ENCODE measurements at regions not wholly inside any gene's neighbourhood (a gene's known extent, or its start where the extent isn't known, plus 50 kb on each side); places are given as distances from the start of the nearest gene placed in this dataset.
"Not testable (repeated sequence)": the region's sequence is repeated elsewhere in the genome, so short reads cannot be mapped to it uniquely, and the experiment has no call there.

- H3K36me3 ChIP-seq (ENCODE audit: insufficient read depth, low read length) = no peaks in the 10 kb centered on the region
- DNase-seq (ENCODE audit: low read depth, low spot score) = no peak
- H3K27ac ChIP-seq = no peak overlapping the region
- no peak for TF ChIP-seq FOXP2 (optimal IDR thresholded peaks at IDR 0.05; ENCODE audit: control extremely low read depth, extremely low read length, insufficient read depth)
- no peak for TF ChIP-seq POLR2AphosphoS5 (IDR thresholded peaks at IDR 0.05; ENCODE audit: borderline replicate concordance, low read depth, low read length)
- TF ChIP-seq EZH2 (IDR thresholded peaks at IDR 0.05) = no peak
- no peak overlapping the region for H3K4me3 ChIP-seq
- no peaks in the 10 kb centered on the region for H3K9me3 ChIP-seq (ENCODE audit: low read depth, low read length)
- H3K9ac ChIP-seq (ENCODE audit: insufficient read length) = no peak overlapping the region
Measured at GRCh38 chrX:129316461-129316860, 206.8 kb downstream of the SMARCA1 start.

- Histone ChIP-seq H3K9ac (ENCODE audit: insufficient read length) (no peak overlapping the region), H3K9me3 (ENCODE audit: low read depth, low read length) (no peaks in the 10 kb centered on the region), H3K27ac (no peak overlapping the region), H3K4me3 (no peak overlapping the region), H3K36me3 (ENCODE audit: insufficient read depth, low read length) (no peaks in the 10 kb centered on the region)
- no peak for TF ChIP-seq POLR2AphosphoS5 (IDR thresholded peaks at IDR 0.05; ENCODE audit: borderline replicate concordance, low read depth, low read length)
- TF ChIP-seq EZH2 (IDR thresholded peaks at IDR 0.05) = no peak
- no peak for TF ChIP-seq FOXP2 (optimal IDR thresholded peaks at IDR 0.05; ENCODE audit: control extremely low read depth, extremely low read length, insufficient read depth)
- no peak for DNase-seq (ENCODE audit: low read depth, low spot score)
Measured at GRCh38 chrX:129310000-129310399, 213.3 kb downstream of the SMARCA1 start.

DNA sequence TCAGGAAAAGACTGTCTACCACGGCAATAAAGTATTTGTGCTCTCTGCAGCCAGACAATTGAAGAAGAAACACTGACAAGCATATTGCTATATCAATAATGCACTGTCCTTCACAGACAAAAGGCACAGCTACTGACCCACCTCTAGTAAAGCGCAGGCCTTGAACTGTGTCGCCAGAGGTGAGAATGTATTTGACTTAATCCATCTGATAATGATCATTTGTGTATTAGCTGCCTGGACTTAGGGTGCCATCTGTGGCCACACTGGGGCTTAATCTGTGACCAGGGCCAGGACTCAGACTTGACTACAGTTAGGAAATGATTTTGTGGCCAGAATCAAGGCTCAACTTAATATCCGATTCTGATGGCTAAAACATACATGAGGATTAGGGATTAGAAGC lies 260.4 kb downstream of the SMARCA1 start:
- no peak for DNase-seq (ENCODE audit: low read depth, low spot score)
- Histone ChIP-seq H3K4me3 (no peak overlapping the region), H3K9ac (ENCODE audit: insufficient read length) (no peak overlapping the region), H3K9me3 (ENCODE audit: low read depth, low read length) (no peaks in the 10 kb centered on the region), H3K27ac (no peak overlapping the region), H3K36me3 (ENCODE audit: insufficient read depth, low read length) (no peaks in the 10 kb centered on the region)
- TF ChIP-seq POLR2AphosphoS5 (IDR thresholded peaks at IDR 0.05; ENCODE audit: borderline replicate concordance, low read depth, low read length) (no peak), FOXP2 (optimal IDR thresholded peaks at IDR 0.05; ENCODE audit: control extremely low read depth, extremely low read length, insufficient read depth) (no peak), EZH2 (IDR thresholded peaks at IDR 0.05) (no peak)

- not testable (repeated sequence) for H3K9ac ChIP-seq (ENCODE audit: insufficient read length); H3K36me3 ChIP-seq (ENCODE audit: insufficient read depth, low read length); DNase-seq (ENCODE audit: low read depth, low spot score); H3K9me3 ChIP-seq (ENCODE audit: low read depth, low read length); H3K27ac ChIP-seq; H3K4me3 ChIP-seq
Measured at GRCh38 chrX:129255516-129255915, 267.8 kb downstream of the SMARCA1 start.

DNA sequence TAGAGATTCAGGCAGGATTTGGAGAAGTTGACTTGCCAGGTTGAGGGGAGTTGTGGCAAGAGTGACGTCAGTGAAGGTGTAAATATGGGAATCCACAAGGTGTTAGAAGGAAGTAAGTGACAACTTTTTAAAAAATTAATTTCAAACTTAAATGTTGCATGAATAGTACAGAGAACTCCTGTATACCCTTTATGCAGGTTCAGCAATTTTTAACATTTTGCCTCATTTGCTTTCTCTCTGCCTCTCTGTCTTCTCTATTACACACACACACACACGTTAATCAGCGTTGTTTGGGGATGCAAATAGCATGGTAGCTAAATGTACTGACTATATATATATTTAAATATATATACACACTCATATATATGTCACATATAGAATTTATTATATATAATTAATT lies 273.7 kb downstream of the SMARCA1 start:
- Histone ChIP-seq H3K4me3 (no peak overlapping the region), H3K9ac (ENCODE audit: insufficient read length) (no peak overlapping the region), H3K9me3 (ENCODE audit: low read depth, low read length) (no peaks in the 10 kb centered on the region), H3K27ac (no peak overlapping the region), H3K36me3 (ENCODE audit: insufficient read depth, low read length) (no peaks in the 10 kb centered on the region)
- TF ChIP-seq POLR2AphosphoS5 (IDR thresholded peaks at IDR 0.05; ENCODE audit: borderline replicate concordance, low read depth, low read length) (no peak), EZH2 (IDR thresholded peaks at IDR 0.05) (no peak), FOXP2 (optimal IDR thresholded peaks at IDR 0.05; ENCODE audit: control extremely low read depth, extremely low read length, insufficient read depth) (no peak)
- no peak for DNase-seq (ENCODE audit: low read depth, low spot score)

GRCh38 chrX:129247642-129248041 lies 275.6 kb downstream of the SMARCA1 start:
- H3K27ac ChIP-seq = no peak overlapping the region
- no peak for DNase-seq (ENCODE audit: low read depth, low spot score)
- TF ChIP-seq FOXP2 (optimal IDR thresholded peaks at IDR 0.05; ENCODE audit: control extremely low read depth, extremely low read length, insufficient read depth) = no peak
- TF ChIP-seq EZH2 (IDR thresholded peaks at IDR 0.05) = no peak
- no peak for TF ChIP-seq POLR2AphosphoS5 (IDR thresholded peaks at IDR 0.05; ENCODE audit: borderline replicate concordance, low read depth, low read length)
- no peak overlapping the region for H3K9ac ChIP-seq (ENCODE audit: insufficient read length)
- H3K9me3 ChIP-seq (ENCODE audit: low read depth, low read length) = no peaks in the 10 kb centered on the region
- no peaks in the 10 kb centered on the region for H3K36me3 ChIP-seq (ENCODE audit: insufficient read depth, low read length)
- no peak overlapping the region for H3K4me3 ChIP-seq

- DNase-seq (ENCODE audit: low read depth, low spot score) = no peak
- H3K36me3 ChIP-seq (ENCODE audit: insufficient read depth, low read length) = no peaks in the 10 kb centered on the region
- no peak overlapping the region for H3K27ac ChIP-seq
- no peaks in the 10 kb centered on the region for H3K9me3 ChIP-seq (ENCODE audit: low read depth, low read length)
- no peak overlapping the region for H3K9ac ChIP-seq (ENCODE audit: insufficient read length)
- H3K4me3 ChIP-seq = no peak overlapping the region
- TF ChIP-seq FOXP2 (optimal IDR thresholded peaks at IDR 0.05; ENCODE audit: control extremely low read depth, extremely low read length, insufficient read depth) (no peak), POLR2AphosphoS5 (IDR thresholded peaks at IDR 0.05; ENCODE audit: borderline replicate concordance, low read depth, low read length) (no peak), EZH2 (IDR thresholded peaks at IDR 0.05) (no peak)
Measured at GRCh38 chrX:129239371-129239770, 283.9 kb downstream of the SMARCA1 start.

DNA sequence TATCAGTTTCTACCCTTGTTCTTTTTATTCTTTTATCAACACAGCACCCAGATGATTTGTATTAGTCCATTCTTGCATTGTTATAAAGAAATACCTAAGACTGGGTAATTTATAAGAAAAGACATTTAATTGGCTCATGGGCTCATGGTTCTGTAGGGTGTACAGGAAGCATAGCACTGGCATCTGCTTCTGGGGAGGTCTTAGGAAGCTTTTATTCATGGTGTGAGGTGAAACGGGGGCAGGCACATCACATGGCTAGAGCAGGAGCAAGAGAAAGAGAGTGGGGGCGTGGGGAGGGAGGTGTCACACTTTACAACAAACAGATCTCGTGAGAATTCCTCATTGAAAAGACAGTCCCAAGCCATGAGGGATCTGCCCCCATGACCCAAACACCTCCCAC lies 285.3 kb downstream of the SMARCA1 start:
- H3K4me3 ChIP-seq = no peak overlapping the region
- no peaks in the 10 kb centered on the region for H3K9me3 ChIP-seq (ENCODE audit: low read depth, low read length)
- DNase-seq (ENCODE audit: low read depth, low spot score) = no peak
- no peak overlapping the region for H3K9ac ChIP-seq (ENCODE audit: insufficient read length)
- H3K27ac ChIP-seq = no peak overlapping the region
- TF ChIP-seq EZH2 (IDR thresholded peaks at IDR 0.05) (no peak), FOXP2 (optimal IDR thresholded peaks at IDR 0.05; ENCODE audit: control extremely low read depth, extremely low read length, insufficient read depth) (no peak), POLR2AphosphoS5 (IDR thresholded peaks at IDR 0.05; ENCODE audit: borderline replicate concordance, low read depth, low read length) (no peak)
- no peaks in the 10 kb centered on the region for H3K36me3 ChIP-seq (ENCODE audit: insufficient read depth, low read length)

- DNase-seq (ENCODE audit: low read depth, low spot score) = no peak
Measured at GRCh38 chrX:129235903-129236302, 287.4 kb downstream of the SMARCA1 start.

More at GRCh38 chrX:129235903-129236302, 287.4 kb downstream of the SMARCA1 start:
- Histone ChIP-seq H3K4me3 (no peak overlapping the region), H3K9me3 (ENCODE audit: low read depth, low read length) (no peaks in the 10 kb centered on the region), H3K9ac (ENCODE audit: insufficient read length) (no peak overlapping the region), H3K27ac (no peak overlapping the region), H3K36me3 (ENCODE audit: insufficient read depth, low read length) (no peaks in the 10 kb centered on the region)
- TF ChIP-seq POLR2AphosphoS5 (IDR thresholded peaks at IDR 0.05; ENCODE audit: borderline replicate concordance, low read depth, low read length) (no peak), FOXP2 (optimal IDR thresholded peaks at IDR 0.05; ENCODE audit: control extremely low read depth, extremely low read length, insufficient read depth) (no peak), EZH2 (IDR thresholded peaks at IDR 0.05) (no peak)

All from SK-N-MC (cell line).